Liver (tissue), 8 donors: ENCODE measurements at regions not wholly inside any gene's neighbourhood (a gene's known extent, or its start where the extent isn't known, plus 50 kb on each side); places are given as distances from the start of the nearest gene placed in this dataset.

Experiments used
- DNase-seq: peaks from one replicate; pipeline ENCODE4 v3.0.0-alpha.2; 2017; ENCODE audit warnings: low spot score
- H3K27ac ChIP-seq, 2 donors: one replicate each; pipeline ENCODE4 v1.7.0; 2013; ENCODE audit warnings: inconsistent platforms in 2 of 2, low read length in 2 of 2, control low read depth in 1 of 2, low read depth in 1 of 2, mild to moderate bottlenecking in 1 of 2
- H3K27me3 ChIP-seq, 4 donors: one replicate each; pipeline versions ENCODE4 v1.6.1 to v1.7.0; 2013; ENCODE audit warnings: low read length in 3 of 4, inconsistent platforms in 1 of 4, mild to moderate bottlenecking in 1 of 4, moderate library complexity in 1 of 4; ENCODE audit not compliant: control insufficient read depth in 4 of 4, insufficient read depth in 4 of 4
- H3K36me3 ChIP-seq, 4 donors: one replicate each; pipeline versions ENCODE4 v1.6.1 to v1.7.0; 2013; ENCODE audit warnings: low read length in 3 of 4, mild to moderate bottlenecking in 3 of 4, low read depth in 1 of 4, moderate library complexity in 1 of 4; ENCODE audit not compliant: control insufficient read depth in 4 of 4, insufficient read depth in 3 of 4
- H3K4me1 ChIP-seq, 4 donors: one replicate each; pipeline versions ENCODE4 v1.6.1 to v1.7.0; 2013; ENCODE audit warnings: low read length in 3 of 4, mild to moderate bottlenecking in 3 of 4, moderate library complexity in 1 of 4; ENCODE audit not compliant: control insufficient read depth in 4 of 4, insufficient read depth in 4 of 4
- H3K4me3 ChIP-seq, 3 donors: one replicate each; pipeline versions ENCODE4 v1.6.1 to v1.7.0; 2013; ENCODE audit warnings: low read length in 3 of 3, control low read depth in 1 of 3, low read depth in 1 of 3, mild to moderate bottlenecking in 1 of 3
- H3K9ac ChIP-seq, 2 donors: one replicate each; pipeline ENCODE4 v1.7.0; 2013; ENCODE audit warnings: low read length in 2 of 2, mild to moderate bottlenecking in 2 of 2, moderate library complexity in 2 of 2, control low read depth in 1 of 2, low read depth in 1 of 2
- H3K9me3 ChIP-seq, 4 donors: one replicate each; pipeline versions ENCODE4 v1.6.1 to v1.7.0; 2013; ENCODE audit warnings: low read length in 3 of 4; ENCODE audit not compliant: control insufficient read depth in 4 of 4
- CTCF ChIP-seq: fragments of 150-350 bp; IDR thresholded peaks from 2 replicates; pipeline ENCODE4 v1.5.1; 2017; ENCODE audit warnings: improper control_type of control experiment, low read depth, low read length; ENCODE audit not compliant: missing input control
- EGR1 ChIP-seq, 2 donors: IDR thresholded peaks; 2 replicates each; pipeline ENCODE4 v1.6.1; 2016 to 2018; ENCODE audit warnings: antibody characterized with exemption in 2 of 2, low read depth in 2 of 2
- FOXA1 ChIP-seq: IDR thresholded peaks from 2 replicates; pipeline ENCODE4 v1.6.1; 2016; ENCODE audit warnings: antibody characterized with exemption
- FOXA2 ChIP-seq: IDR thresholded peaks from 2 replicates; pipeline ENCODE4 v1.6.1; 2016; ENCODE audit warnings: antibody characterized with exemption
- GABPA ChIP-seq, 2 donors: IDR thresholded peaks in 1 of 2; conservative IDR thresholded peaks in 1 of 2; 2 replicates each; pipeline ENCODE4 v1.6.1; 2016; ENCODE audit warnings: antibody characterized with exemption in 2 of 2, mild to moderate bottlenecking in 1 of 2, moderate library complexity in 1 of 2
- HNF4A ChIP-seq, 2 donors: conservative IDR thresholded peaks; 2 replicates each; pipeline ENCODE4 v1.6.1; 2016; ENCODE audit warnings: antibody characterized with exemption in 2 of 2, mild to moderate bottlenecking in 2 of 2
- JUND ChIP-seq, 2 donors: IDR thresholded peaks; 2 replicates each; pipeline ENCODE4 v1.6.1; 2016; ENCODE audit warnings: antibody characterized with exemption in 2 of 2
- MAX ChIP-seq: IDR thresholded peaks from 2 replicates; pipeline ENCODE4 v1.6.1; 2016; ENCODE audit warnings: antibody characterized with exemption
- NR2F2 ChIP-seq: IDR thresholded peaks from 2 replicates; pipeline ENCODE4 v1.6.1; 2016; ENCODE audit warnings: antibody characterized with exemption
- RAD21 ChIP-seq, 2 donors: IDR thresholded peaks; 2 replicates each; pipeline ENCODE4 v1.6.1; 2016; ENCODE audit warnings: antibody characterized with exemption in 2 of 2, mild to moderate bottlenecking in 2 of 2
- RXRA ChIP-seq, 2 donors: IDR thresholded peaks; 2 replicates each; pipeline ENCODE4 v1.6.1; 2017 to 2018; ENCODE audit warnings: antibody characterized with exemption in 2 of 2, mild to moderate bottlenecking in 1 of 2
- SP1 ChIP-seq: IDR thresholded peaks from 2 replicates; pipeline ENCODE4 v1.6.1; 2018; ENCODE audit warnings: antibody characterized with exemption, mild to moderate bottlenecking
- TAF1 ChIP-seq: conservative IDR thresholded peaks from 2 replicates; pipeline ENCODE4 v1.6.1; 2016; ENCODE audit warnings: antibody characterized with exemption, mild to moderate bottlenecking
- YY1 ChIP-seq: IDR thresholded peaks from 2 replicates; pipeline ENCODE4 v1.6.1; 2016; ENCODE audit warnings: antibody characterized with exemption, mild to moderate bottlenecking
- ZBTB33 ChIP-seq: IDR thresholded peaks from 2 replicates; pipeline ENCODE4 v1.6.1; 2016; ENCODE audit warnings: antibody characterized with exemption
- WGBS: extraction: QIAGEN DNeasy Blood & Tissue Kit; methylation state at CpG from one replicate; pipeline ENCODE4 v1.1.7; 2013; 5-methylcytosine and 5-hydroxymethylcytosine counted together
- TF ChIP-seq, protein P1 (sequence below): IDR thresholded peaks from 2 replicates; pipeline ENCODE4 v1.6.1; 2016; ENCODE audit warnings: antibody characterized with exemption, mild to moderate bottlenecking
- donor health status: healthy.
- donor health status: healthy.
- donor health status: healthy.
- donor health status: healthy.
- donor health status: healthy.

- no peak for DNase-seq
- WGBS: 94% methylated on average over 3 of the region's 3 CpGs
- H3K36me3 ChIP-seq: no peaks in the 10 kb centered on the region
Measured at GRCh38 chr16:8516471-8516870, 73.8 kb downstream of the TMEM114 start.

More at GRCh38 chr16:8516471-8516870, 73.8 kb downstream of the TMEM114 start:
- Histone ChIP-seq H3K27ac (no peak overlapping the region), H3K27me3 (no peaks in the 10 kb centered on the region), H3K4me1 (no peaks in the 10 kb centered on the region), H3K9ac (no peak overlapping the region), H3K9me3 (peaks cover 0 to 1% (median 0%) of the 10 kb centered on the region in 4 donors), H3K4me3 (no peak overlapping the region)
- TF ChIP-seq JUND (IDR thresholded peaks at IDR 0.05): no peak
- no peak for TF ChIP-seq MAX
- no peak for TF ChIP-seq CTCF
- TF ChIP-seq TAF1: no peak
- TF ChIP-seq, protein P1, sequence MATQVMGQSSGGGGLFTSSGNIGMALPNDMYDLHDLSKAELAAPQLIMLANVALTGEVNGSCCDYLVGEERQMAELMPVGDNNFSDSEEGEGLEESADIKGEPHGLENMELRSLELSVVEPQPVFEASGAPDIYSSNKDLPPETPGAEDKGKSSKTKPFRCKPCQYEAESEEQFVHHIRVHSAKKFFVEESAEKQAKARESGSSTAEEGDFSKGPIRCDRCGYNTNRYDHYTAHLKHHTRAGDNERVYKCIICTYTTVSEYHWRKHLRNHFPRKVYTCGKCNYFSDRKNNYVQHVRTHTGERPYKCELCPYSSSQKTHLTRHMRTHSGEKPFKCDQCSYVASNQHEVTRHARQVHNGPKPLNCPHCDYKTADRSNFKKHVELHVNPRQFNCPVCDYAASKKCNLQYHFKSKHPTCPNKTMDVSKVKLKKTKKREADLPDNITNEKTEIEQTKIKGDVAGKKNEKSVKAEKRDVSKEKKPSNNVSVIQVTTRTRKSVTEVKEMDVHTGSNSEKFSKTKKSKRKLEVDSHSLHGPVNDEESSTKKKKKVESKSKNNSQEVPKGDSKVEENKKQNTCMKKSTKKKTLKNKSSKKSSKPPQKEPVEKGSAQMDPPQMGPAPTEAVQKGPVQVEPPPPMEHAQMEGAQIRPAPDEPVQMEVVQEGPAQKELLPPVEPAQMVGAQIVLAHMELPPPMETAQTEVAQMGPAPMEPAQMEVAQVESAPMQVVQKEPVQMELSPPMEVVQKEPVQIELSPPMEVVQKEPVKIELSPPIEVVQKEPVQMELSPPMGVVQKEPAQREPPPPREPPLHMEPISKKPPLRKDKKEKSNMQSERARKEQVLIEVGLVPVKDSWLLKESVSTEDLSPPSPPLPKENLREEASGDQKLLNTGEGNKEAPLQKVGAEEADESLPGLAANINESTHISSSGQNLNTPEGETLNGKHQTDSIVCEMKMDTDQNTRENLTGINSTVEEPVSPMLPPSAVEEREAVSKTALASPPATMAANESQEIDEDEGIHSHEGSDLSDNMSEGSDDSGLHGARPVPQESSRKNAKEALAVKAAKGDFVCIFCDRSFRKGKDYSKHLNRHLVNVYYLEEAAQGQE: no peak
- no peak for TF ChIP-seq YY1
- TF ChIP-seq FOXA1: no peak
- no peak for TF ChIP-seq RXRA (IDR thresholded peaks at IDR 0.05)
- no peak for TF ChIP-seq HNF4A (conservative IDR thresholded peaks at IDR 0.05)
- no peak for TF ChIP-seq FOXA2
- no peak for TF ChIP-seq NR2F2
- TF ChIP-seq RAD21 (IDR thresholded peaks at IDR 0.05): no peak
- no peak for TF ChIP-seq ZBTB33
- no peak for TF ChIP-seq GABPA (IDR thresholded peaks at IDR 0.05 in 1 of 2, conservative IDR thresholded peaks at IDR 0.05 in 1 of 2)
- no peak for TF ChIP-seq SP1
- no peak for TF ChIP-seq EGR1 (IDR thresholded peaks at IDR 0.05; ENCODE audit: low read depth in 2 of 2)
